ENCODE measurements at regions not wholly inside any gene's neighbourhood (a gene's known extent, or its start where the extent isn't known, plus 50 kb on each side); places are given as distances from the start of the nearest gene placed in this dataset.
"Not testable (repeated sequence)": the region's sequence is repeated elsewhere in the genome, so short reads cannot be mapped to it uniquely, and the experiment has no call there.

GRCh38 chr4:127335073-127335620, 297.6 kb upstream of the INTU start:
- no peaks in the 10 kb centered on the region for H3K36me3 ChIP-seq
- H3K4me1 ChIP-seq, result no peaks in the 10 kb centered on the region
- ATAC-seq (ENCODE audit: low FRiP score in 2 of 2) (no peak), DNase-seq (no peak)
- H3K27me3 ChIP-seq, result no peaks in the 10 kb centered on the region
- no peaks in the 10 kb centered on the region for H3K9me3 ChIP-seq
- TF ChIP-seq CTCF (IDR thresholded peaks at IDR 0.05), result no peak
- TF ChIP-seq EP300 (IDR thresholded peaks at IDR 0.05), result no peak
- no peak for TF ChIP-seq POLR2A (IDR thresholded peaks at IDR 0.05)
- no peak for TF ChIP-seq POLR2AphosphoS5 (IDR thresholded peaks at IDR 0.05)
- H3K27ac ChIP-seq, result no peak overlapping the region
- 43 to 56% methylated on average over 1 of the region's 1 CpG for WGBS, 2 donors
- no peak overlapping the region for H3K4me3 ChIP-seq

GRCh38 chr4:127335732-127336131, 297.0 kb upstream of the INTU start:
- Histone ChIP-seq H3K27me3 (no peaks in the 10 kb centered on the region), H3K36me3 (no peaks in the 10 kb centered on the region), H3K9me3 (no peaks in the 10 kb centered on the region), H3K4me3 (no peak overlapping the region), H3K4me1 (no peaks in the 10 kb centered on the region), H3K27ac (no peak overlapping the region)
- ATAC-seq (ENCODE audit: low FRiP score in 2 of 2) (no peak), DNase-seq (no peak)
- 77 to 82% methylated on average over 1 of the region's 1 CpG for WGBS, 2 donors
- TF ChIP-seq EP300 (IDR thresholded peaks at IDR 0.05) (no peak), POLR2A (IDR thresholded peaks at IDR 0.05) (no peak), CTCF (IDR thresholded peaks at IDR 0.05) (no peak), POLR2AphosphoS5 (IDR thresholded peaks at IDR 0.05) (no peak)

GRCh38 chr4:127343123-127343522, 289.6 kb upstream of the INTU start:
- not testable (repeated sequence) for H3K27ac ChIP-seq; ATAC-seq (ENCODE audit: low FRiP score in 2 of 2); H3K4me1 ChIP-seq; DNase-seq; H3K27me3 ChIP-seq; H3K36me3 ChIP-seq; H3K9me3 ChIP-seq; H3K4me3 ChIP-seq
- 71 to 72% methylated on average over 3 of the region's 3 CpGs for whole genome bisulfite sequencing, 2 donors

- no peak for TF ChIP-seq EP300 (IDR thresholded peaks at IDR 0.05)
- TF ChIP-seq CTCF (IDR thresholded peaks at IDR 0.05), result no peak
- whole genome bisulfite sequencing, 2 donors, result 73 to 80% methylated on average over 3 of the region's 3 CpGs
Measured at GRCh38 chr4:127344071-127344470, 288.7 kb upstream of the INTU start.

GRCh38 chr4:127347936-127348335, 284.8 kb upstream of the INTU start:
- TF ChIP-seq EP300 (IDR thresholded peaks at IDR 0.05), result no peak
- no peak for TF ChIP-seq POLR2AphosphoS5 (IDR thresholded peaks at IDR 0.05)
- Histone ChIP-seq H3K36me3 (no peaks in the 10 kb centered on the region), H3K4me3 (no peak overlapping the region), H3K27ac (no peak overlapping the region), H3K9me3 (no peaks in the 10 kb centered on the region), H3K4me1 (no peaks in the 10 kb centered on the region), H3K27me3 (no peaks in the 10 kb centered on the region)
- no peak for DNase-seq
- WGBS, 2 donors, result 61 to 66% methylated on average over 2 of the region's 2 CpGs
- ATAC-seq (ENCODE audit: low FRiP score in 2 of 2), result no peak

More at GRCh38 chr4:127344071-127344470, 288.7 kb upstream of the INTU start:
- Histone ChIP-seq H3K4me3 (no peak overlapping the region), H3K36me3 (no peaks in the 10 kb centered on the region), H3K27ac (no peak overlapping the region), H3K4me1 (no peaks in the 10 kb centered on the region), H3K9me3 (no peaks in the 10 kb centered on the region), H3K27me3 (no peaks in the 10 kb centered on the region)
- ATAC-seq (ENCODE audit: low FRiP score in 2 of 2) (no peak), DNase-seq (no peak)

- H3K4me3 ChIP-seq, result no peak overlapping the region
- WGBS, 2 donors, result 76 to 77% methylated on average over 7 of the region's 7 CpGs
- TF ChIP-seq POLR2AphosphoS5 (IDR thresholded peaks at IDR 0.05) (no peak), POLR2A (IDR thresholded peaks at IDR 0.05) (no peak)
- DNase-seq, result no peak
- ATAC-seq (ENCODE audit: low FRiP score in 2 of 2), result no peak
- no peaks in the 10 kb centered on the region for H3K36me3 ChIP-seq
- no peaks in the 10 kb centered on the region for H3K9me3 ChIP-seq
- no peak overlapping the region for H3K27ac ChIP-seq
- H3K27me3 ChIP-seq, result no peaks in the 10 kb centered on the region
- H3K4me1 ChIP-seq, result no peaks in the 10 kb centered on the region
Measured at GRCh38 chr4:127352220-127353113, 280.3 kb upstream of the INTU start.
